ENCODE measurements at regions not wholly inside any gene's neighbourhood (a gene's known extent, or its start where the extent isn't known, plus 50 kb on each side); places are given as distances from the start of the nearest gene placed in this dataset.
"Not testable (repeated sequence)": the region's sequence is repeated elsewhere in the genome, so short reads cannot be mapped to it uniquely, and the experiment has no call there.

DNA sequence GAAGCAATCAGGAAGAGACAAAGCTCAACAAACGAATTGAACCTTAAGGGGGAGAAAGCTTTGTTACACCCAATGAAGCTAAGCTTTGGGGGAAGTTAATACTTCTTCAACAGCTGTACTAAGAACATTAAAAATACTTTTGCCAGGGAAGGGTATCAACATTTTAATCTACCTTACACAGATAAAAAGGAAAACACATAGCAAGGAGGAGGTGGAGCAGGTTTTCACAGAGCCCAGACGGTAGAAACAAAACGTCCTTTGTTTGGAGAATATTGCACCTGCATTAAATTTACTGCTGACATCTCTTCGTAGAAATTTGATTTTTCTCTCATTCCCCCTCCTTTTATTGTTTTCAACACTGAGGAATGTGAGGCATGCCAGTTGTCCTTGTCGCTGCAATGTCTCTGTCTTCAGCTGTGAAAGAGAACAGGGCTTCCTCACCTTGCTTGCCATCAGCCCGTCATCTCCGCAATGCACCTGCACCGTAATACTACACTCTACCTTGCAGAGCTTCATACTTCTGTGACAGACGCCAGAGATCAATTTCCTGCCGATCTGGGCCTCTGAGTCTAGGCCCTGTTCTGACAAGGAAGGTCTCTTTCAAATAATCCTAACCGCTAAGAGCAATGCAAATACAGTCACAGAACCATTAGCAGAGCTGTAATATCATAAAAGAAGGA is 270.8 kb downstream of the SPRY2 start:
- no peak for DNase-seq

DNA sequence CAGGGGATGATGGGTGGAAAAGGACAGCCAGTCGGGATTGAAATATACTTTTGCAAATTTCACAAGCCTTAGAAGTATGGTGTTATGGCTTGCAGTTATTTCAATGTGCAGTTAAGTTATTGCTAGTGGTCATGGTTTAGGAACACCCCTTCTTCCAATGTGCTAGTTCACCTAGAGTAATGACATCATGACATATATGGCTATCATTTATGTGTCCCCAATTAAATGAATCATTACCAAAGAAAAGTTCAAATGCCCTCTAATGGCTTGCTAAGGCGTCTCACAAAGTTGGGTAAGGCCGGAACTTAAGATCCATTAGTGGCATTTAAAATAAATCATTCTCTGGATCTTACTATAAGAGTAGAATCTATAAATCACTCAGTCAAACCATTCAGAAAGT is 271.6 kb downstream of the SPRY2 start:
- DNase-seq = no peak

- DNase-seq = no peak
Measured at GRCh38 chr13:80065996-80066395, 274.9 kb downstream of the SPRY2 start.

DNA sequence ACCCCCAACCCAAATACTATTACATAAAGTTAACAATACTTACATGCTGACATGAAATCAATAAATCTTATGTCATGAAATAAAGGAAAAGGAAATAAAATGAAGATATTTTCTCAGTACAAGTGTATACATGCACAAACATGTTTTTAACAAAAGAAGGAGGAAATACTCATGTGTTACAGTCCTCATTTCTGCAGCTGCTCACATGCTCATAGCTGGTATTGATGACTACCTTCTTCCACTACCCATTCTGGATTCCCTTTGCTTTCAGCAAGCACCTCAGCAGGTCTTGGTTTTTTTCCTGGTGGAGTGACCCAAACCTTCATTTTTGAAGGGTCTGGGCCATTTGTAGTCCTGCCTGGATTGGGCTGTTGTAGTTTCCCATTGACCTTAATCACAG is 278.5 kb downstream of the SPRY2 start:
- not testable (repeated sequence) for DNase-seq

DNA sequence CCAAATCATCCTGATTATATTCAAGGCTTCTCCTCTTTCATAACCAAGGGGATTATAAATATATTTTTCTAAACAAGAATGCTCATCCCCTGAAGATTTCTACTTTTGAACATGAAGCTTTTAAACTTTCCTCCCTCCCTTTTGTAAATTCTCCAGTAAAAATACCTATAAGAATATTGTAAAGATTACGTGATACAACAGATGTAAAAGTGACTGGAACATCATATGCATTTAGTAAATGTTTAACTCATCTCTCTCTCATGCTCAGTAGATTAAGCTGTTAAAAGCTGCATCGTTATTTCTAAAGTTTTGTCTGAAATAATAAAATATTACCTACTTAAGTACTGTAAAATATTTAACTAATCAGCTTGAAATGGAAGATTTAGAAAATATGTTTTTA is 281.1 kb downstream of the SPRY2 start:
- DNase-seq = no peak

DNA sequence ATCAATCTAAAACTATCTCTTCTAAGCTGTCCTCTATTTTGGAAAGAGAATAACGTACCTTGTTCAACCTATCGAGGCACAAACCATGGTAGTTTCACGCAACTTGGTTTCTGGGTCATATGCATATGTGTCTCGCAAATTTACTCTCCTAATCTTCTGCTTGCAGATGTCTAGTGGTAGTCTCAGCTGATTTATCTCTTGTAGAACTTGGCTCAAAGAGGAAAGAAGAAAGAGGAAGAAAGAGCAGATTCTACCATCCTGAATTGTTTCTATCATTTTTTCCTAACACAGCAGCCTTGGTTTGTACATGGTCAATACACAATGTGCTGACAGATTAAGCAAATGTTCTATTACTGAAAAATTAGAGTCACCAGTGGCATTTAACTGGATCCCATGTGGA is 282.3 kb downstream of the SPRY2 start:
- peak; percentile 74 for DNase-seq

GRCh38 chr13:80055847-80056246 is 285.1 kb downstream of the SPRY2 start:
- DNase-seq = no peak

- DNase-seq = no peak
Measured at GRCh38 chr13:80054806-80055205, 286.1 kb downstream of the SPRY2 start.

DNA sequence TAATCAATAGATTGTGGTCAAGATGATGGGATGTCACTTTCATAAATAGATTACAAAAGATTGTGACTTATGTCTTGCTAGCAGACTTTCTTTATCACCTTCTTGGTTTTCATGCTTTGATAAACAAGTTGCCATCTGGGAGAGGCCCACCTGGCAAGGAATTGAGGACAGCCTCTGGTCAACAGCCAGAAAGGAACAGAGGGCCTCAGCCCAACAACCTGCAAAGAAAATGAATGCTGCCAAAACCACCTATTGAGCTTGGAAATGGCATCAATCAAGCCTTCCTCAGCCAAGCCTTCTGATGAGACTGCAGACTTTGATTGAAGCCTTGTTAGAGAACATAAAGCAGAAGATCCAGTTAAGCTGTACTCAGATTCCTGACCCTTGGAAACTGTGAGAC is 288.6 kb downstream of the SPRY2 start:
- DNase-seq = no peak

DNA sequence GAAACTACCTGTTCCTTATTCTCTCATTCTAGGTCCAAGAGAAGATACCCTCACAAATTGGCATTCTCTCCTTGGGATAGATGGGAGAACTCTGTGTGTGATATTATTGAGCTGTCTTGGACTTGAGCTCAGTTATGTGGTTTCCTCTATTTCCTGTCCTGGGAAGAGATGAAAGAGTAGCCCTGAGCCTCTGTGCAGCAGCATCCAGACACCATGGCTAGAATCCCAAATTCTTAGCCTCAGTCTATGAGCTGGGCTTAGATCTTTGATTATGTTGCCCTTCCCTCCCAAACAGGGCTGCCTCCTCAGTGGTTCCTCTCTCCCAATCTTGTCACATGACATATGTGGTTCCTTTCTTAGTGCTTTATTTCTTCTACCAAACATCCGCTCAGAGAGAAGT is 290.7 kb downstream of the SPRY2 start:
- no peak for DNase-seq

DNA sequence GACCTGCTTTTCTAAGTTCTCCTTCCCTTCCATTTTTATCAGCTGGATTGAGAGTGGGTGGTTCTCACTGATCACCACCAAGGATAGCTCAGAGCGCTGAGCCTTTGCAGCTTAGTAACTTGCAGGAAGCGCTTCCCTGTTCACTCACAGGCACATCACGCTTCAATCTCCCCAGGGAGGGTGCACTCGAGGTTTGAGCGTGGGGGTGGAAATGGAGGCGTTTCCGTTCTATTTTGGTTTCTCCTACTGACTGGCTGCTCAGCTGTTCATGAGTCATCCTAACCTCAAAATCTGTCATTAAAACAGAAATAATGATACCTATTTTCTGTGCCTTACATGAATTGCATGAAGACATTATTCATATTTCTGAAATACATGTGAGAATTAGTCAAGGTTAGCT is 292.1 kb downstream of the SPRY2 start:
- DNase-seq = peak; percentile 91

DNA sequence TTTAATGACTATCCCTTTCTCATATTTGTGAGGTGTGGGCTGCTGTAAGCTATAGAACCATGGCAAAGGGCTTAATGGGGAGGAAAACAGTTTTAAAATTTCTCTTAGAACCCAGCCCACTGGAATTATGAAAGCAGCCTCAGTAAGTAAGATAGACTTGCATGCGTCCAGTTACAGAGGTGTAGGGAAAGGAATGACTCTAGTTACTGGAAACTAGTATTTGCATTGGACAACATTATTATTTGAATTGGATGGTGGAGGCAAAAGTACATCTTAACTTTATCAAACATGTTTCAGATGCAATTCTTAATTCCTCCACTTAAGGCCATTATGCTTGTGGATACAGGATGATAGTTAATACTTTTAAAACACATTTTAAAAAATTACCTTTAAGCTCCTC is 292.9 kb downstream of the SPRY2 start:
- DNase-seq = no peak

GRCh38 chr13:80047406-80047805 is 293.5 kb downstream of the SPRY2 start:
- DNase-seq = peak; percentile 15

- no peak for DNase-seq
Measured at GRCh38 chr13:80040981-80041317, 300.0 kb downstream of the SPRY2 start.

- no peak for DNase-seq
Measured at GRCh38 chr13:80040196-80040980, 300.5 kb downstream of the SPRY2 start.

- DNase-seq = no peak
Measured at GRCh38 chr13:80039000-80039399, 301.9 kb downstream of the SPRY2 start.

DNA sequence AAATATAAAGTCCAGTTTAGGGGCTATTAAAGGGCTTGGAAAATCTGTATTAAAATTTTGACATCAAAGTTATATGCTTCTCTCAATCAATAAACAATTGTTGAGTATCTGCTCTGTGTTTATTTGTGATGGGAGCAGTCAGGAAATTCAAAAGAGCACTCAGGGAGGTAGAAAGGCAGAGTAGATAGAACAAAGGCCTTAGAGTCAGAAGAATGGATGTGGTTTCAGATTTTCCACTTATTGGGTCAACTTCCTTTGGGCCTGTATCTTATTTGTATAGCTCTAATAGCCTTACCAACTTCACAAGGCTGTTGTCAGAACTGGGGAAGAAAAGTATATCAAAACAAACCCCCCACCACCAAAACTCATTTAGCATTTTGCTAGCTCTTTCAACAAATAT is 302.6 kb downstream of the SPRY2 start:
- DNase-seq = no peak

- no peak for DNase-seq
Measured at GRCh38 chr13:80037505-80037888, 303.4 kb downstream of the SPRY2 start.

DNA sequence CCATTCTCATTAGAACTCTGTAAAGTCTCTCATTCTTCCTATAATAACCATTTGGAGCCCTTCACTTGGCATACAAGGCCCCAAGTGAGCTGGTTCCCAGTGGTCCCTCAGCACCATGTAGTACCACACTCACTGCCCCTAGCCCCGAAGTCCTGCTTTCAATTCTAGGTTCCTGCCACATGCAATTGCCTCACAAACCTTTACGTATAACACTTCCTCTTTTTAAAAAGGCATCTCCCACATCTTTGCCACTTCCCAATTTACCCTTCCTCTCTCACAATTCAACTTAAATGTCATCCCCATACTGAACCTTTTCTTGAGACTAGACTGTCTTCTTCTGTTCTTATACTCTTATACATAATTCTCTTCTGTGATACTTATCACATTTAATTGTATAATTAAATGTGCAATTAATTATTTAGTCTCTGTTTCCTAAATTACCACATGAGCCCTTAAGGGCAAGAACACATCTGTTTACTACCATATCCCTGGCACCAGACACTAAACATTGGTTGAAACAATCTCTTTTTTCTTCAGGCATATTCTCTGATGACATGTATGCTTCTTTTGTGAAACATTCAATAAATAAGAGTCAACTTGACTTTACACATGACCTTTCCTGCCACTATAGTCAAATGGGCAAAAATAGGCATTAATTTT is 304.0 kb downstream of the SPRY2 start:
- DNase-seq = peak; percentile 81

GRCh38 chr13:80035096-80035495 is 305.8 kb downstream of the SPRY2 start:
- no peak for DNase-seq

- DNase-seq = no peak
Measured at GRCh38 chr13:80033951-80034350, 307.0 kb downstream of the SPRY2 start.

DNA sequence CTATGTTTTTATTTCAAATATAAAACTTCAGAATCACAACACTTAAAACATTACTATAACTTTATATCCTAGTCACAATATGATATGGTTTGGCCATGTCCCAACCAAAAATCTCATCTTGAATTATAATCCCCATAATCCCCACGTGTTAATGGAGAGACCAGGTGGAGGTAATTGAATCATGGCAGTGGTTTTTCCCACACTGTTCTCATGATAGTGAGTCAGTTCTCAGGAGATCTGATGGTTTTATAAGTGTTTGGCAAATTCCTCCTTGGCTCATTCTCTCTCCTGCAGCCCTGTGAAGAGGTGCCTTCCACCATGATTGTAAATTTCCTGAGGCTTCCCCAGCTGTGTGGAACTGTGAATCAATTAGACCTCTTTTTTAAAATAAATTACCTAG is 307.6 kb downstream of the SPRY2 start:
- no peak for DNase-seq

GRCh38 chr13:80030491-80030890 is 310.4 kb downstream of the SPRY2 start:
- DNase-seq = peak; percentile 49

GRCh38 chr13:80029170-80029569 is 311.8 kb downstream of the SPRY2 start:
- DNase-seq = no peak

Measured in hematopoietic multipotent progenitor cell treated with erythropoietin and hydrocortisone succinate and interleukin-3 and kit ligand, for 4 days (in vitro differentiated cells).